SU-DHL-6 (cell line): ENCODE measurements at regions not wholly inside any gene's neighbourhood (a gene's known extent, or its start where the extent isn't known, plus 50 kb on each side); places are given as distances from the start of the nearest gene placed in this dataset.

Experiments
- EZH2phosphoT487 ChIP-seq: fragments of 200-600 bp; sonication (generic), shearing (Covaris generic); conservative IDR thresholded peaks from 2 replicates; pipeline ENCODE4 v1.6.1; 2018; ENCODE audit warnings: mild to moderate bottlenecking, antibody characterized with exemption, low read length, moderate library complexity, mixed read lengths
- TF ChIP-seq, protein P1 (sequence below): fragments of 200-600 bp; sonication (generic); IDR thresholded peaks from one replicate; pipeline ENCODE4 v1.5.1; 2017; ENCODE audit warnings: antibody characterized with exemption, mild to moderate bottlenecking, low read length, moderate library complexity; ENCODE audit not compliant: insufficient read depth, poor library complexity, severe bottlenecking

DNA sequence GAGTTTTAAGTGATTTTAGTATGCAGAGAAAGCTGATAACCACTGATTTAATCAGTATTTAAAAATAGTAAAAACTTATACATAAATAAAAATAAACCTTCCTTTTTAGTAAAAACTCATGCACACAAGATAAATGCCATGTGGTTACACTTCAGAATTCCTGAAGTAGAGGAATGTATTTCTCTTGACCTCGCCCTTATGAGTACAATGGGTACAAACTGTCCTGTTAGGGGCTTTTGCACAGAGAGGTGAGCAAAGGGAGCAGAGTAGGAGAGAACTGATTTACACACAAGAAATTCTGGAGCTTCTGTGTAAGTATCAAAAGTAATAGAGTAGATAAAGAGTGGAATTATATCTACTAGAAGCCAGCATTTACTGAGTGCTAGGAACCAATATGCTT, 279.6 kb downstream of the PPP1R3A start:
- TF ChIP-seq, protein P1, sequence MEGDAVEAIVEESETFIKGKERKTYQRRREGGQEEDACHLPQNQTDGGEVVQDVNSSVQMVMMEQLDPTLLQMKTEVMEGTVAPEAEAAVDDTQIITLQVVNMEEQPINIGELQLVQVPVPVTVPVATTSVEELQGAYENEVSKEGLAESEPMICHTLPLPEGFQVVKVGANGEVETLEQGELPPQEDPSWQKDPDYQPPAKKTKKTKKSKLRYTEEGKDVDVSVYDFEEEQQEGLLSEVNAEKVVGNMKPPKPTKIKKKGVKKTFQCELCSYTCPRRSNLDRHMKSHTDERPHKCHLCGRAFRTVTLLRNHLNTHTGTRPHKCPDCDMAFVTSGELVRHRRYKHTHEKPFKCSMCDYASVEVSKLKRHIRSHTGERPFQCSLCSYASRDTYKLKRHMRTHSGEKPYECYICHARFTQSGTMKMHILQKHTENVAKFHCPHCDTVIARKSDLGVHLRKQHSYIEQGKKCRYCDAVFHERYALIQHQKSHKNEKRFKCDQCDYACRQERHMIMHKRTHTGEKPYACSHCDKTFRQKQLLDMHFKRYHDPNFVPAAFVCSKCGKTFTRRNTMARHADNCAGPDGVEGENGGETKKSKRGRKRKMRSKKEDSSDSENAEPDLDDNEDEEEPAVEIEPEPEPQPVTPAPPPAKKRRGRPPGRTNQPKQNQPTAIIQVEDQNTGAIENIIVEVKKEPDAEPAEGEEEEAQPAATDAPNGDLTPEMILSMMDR, result no peak
- no peak for TF ChIP-seq EZH2phosphoT487
